ENCODE measurements at regions not wholly inside any gene's neighbourhood (a gene's known extent, or its start where the extent isn't known, plus 50 kb on each side); places are given as distances from the start of the nearest gene placed in this dataset.

DNA sequence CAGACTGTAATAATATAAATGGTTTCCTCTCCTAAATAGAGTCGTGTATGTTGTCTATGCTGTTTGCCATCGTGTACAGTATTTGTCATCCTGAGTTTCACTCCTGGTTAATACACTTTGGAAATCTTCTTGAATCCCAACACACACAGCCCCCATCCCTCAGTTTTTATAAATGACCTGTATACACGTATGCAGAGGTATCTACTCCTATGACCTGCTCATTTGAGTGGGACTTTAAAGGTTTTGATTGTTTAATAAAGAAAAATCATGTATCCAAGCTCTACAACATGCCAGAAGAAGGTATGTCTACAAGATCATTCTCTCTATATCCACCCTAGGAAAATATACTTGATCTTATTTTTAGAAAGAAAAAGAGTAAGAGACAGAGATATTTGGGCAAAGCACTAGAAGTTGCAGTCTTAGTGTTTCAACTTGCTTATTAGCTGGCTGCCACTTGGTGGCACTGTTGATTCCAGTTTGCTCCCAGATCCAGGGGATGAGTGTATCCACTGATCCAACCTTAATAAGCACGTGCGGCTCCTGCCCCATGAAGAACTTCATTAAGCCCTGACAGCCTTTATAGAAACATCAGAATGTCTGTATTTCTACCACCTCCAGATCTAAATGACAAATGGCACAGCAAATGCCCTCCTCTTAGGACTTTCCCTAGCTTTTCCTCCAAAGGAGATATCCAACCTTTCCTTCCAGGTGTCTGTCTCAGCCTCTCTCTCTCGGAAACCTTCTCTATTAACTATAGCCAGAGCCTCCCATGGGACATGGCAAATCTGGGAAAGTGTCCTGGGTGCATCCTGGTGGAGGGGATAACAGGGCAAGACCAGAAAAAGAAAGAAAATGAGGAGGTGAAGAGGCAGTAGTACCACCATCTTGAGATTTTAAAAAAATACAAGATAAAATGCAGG is 181.6 kb upstream of the NEBL start:
- TF ChIP-seq POLR2A (IDR thresholded peaks at IDR 0.05), result no peak
- no peak for TF ChIP-seq POLR2AphosphoS5 (IDR thresholded peaks at IDR 0.05)
- TF ChIP-seq, protein P1, sequence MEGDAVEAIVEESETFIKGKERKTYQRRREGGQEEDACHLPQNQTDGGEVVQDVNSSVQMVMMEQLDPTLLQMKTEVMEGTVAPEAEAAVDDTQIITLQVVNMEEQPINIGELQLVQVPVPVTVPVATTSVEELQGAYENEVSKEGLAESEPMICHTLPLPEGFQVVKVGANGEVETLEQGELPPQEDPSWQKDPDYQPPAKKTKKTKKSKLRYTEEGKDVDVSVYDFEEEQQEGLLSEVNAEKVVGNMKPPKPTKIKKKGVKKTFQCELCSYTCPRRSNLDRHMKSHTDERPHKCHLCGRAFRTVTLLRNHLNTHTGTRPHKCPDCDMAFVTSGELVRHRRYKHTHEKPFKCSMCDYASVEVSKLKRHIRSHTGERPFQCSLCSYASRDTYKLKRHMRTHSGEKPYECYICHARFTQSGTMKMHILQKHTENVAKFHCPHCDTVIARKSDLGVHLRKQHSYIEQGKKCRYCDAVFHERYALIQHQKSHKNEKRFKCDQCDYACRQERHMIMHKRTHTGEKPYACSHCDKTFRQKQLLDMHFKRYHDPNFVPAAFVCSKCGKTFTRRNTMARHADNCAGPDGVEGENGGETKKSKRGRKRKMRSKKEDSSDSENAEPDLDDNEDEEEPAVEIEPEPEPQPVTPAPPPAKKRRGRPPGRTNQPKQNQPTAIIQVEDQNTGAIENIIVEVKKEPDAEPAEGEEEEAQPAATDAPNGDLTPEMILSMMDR (IDR thresholded peaks at IDR 0.05), result peak; percentile 45 to 74 (median 59)
